ENCODE measurements at regions not wholly inside any gene's neighbourhood (a gene's known extent, or its start where the extent isn't known, plus 50 kb on each side); places are given as distances from the start of the nearest gene placed in this dataset.

GRCh38 chr3:144390786-144391185, 419.2 kb downstream of the DIPK2A start:
- DNase-seq: no peak

GRCh38 chr3:144391236-144391635, 419.6 kb downstream of the DIPK2A start:
- DNase-seq: no peak

- DNase-seq: no peak
These were observed 422.4 kb downstream of the DIPK2A start for GRCh38 chr3:144394032-144394431.

GRCh38 chr3:144402430-144402829, 430.8 kb downstream of the DIPK2A start:
- no peak for DNase-seq

DNA sequence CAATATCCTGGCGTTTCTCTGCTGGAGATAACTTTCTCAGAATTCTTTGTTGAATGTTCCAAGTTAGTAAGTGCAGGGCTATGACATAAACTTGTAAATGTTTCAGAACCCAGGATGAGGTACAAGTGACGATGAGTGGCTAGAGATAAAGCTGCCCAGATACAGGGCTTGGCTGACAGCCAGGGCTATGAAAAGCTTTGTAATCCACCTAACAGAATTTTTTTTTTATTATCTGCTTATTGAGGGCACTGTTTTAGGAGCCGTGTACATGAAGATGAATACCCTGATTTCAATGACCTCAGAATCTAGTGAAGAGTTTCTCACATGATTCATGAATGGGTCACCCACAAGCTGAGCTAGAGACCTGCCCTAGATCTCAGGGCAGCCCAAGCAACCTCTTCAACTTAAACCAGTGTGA, 431.4 kb downstream of the DIPK2A start:
- peak; percentile 34 for DNase-seq

GRCh38 chr3:144407335-144407734, 435.7 kb downstream of the DIPK2A start:
- no peak for DNase-seq

DNA sequence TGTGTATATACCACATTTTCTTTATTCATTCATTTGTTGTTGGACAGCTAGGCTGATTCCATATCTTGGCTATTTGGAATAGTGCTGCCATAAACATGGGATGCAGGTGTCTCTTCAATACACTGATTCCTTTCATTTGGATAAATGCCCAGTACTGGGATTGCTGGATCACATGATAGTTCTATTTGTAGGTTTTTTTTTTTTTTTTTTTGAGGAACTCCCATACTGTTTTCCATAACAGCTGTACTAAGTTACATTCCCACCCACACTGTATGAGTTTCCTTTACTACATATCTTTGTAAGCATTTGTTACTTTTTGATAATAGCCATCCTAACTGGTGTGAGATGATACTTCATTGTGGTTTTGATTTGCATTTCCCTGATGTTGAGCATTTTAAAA, 437.7 kb downstream of the DIPK2A start:
- no peak for DNase-seq

DNA sequence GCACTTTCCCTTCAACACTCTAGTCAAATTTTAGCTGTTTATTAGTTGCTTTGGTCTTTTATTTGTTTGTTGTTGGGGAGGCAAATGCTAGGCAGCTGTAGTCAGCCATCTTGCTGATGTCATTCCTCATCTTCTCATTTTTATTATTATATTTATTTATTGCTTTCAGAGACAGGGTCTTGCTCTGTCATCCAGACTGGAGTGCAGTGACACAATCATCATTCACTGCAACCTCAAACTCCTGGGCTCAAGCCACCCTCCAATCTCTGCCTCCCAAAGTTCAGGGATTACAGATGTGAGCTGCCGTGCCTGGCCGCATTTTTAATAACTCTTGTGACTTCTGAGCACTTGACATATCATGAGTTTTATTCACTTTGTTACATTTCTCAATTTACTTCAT, 441.4 kb downstream of the DIPK2A start:
- DNase-seq: no peak

DNA sequence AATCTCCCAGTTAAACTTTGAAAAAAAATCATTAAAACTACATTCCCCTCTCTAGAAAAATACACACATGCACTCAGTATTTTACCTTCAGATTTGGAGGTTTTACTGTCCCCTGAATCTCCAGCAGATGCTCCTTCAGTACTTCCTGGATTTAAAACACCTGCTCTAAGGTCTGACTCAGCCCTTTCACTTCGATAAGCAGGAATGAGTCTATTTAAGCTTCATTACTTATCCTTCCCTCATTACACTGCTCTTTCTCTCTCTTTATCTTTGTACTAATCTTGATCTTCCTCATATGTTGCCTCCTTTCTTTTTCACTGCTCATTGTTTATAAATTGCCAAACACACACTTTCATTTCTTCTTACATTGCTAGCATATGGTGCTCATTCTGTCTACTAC, 443.9 kb downstream of the DIPK2A start:
- DNase-seq: no peak

- no peak for DNase-seq
These were observed 453.0 kb downstream of the DIPK2A start for GRCh38 chr3:144424606-144425005.

- DNase-seq: no peak
These were observed 454.7 kb downstream of the DIPK2A start for GRCh38 chr3:144426366-144426765.

DNA sequence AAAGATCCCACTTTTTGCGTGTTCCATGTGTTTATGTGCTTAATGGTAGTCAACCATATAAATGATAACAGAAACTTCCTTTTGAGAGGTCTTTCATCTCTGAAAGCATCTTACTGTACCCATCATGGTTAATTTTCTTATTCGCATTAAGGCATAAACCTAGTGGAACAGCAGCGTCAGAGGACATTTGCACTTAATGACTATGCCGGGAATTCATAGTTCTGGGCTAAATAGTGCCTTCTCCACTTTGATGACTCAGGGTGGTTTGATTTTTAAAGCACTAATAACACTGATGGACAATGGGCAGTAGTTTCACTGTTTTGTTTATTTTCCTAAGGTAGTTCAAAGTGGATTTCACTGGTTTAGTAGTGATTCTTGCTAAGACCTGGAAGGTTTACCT, 455.3 kb downstream of the DIPK2A start:
- DNase-seq: no peak

- no peak for DNase-seq
These were observed 458.1 kb downstream of the DIPK2A start for GRCh38 chr3:144429719-144430121.

DNA sequence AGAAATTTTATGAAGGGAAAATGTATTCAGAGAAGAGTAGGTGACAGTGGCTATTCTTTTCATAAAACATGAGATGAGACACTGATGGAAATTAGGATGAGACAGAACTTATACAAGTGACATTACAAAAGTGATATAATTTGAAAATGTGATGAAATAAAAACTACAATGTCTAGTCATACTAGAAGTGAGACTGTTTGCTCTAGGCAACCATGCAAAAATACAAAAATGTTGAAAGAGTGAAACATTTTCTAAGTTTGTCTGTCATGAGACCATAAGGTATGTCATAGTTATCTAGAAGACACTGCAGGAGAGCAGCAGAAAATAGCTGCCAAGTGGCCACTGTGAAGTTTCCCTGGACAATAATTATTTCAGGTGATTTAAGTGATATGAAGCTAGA, 459.5 kb downstream of the DIPK2A start:
- DNase-seq: no peak

DNA sequence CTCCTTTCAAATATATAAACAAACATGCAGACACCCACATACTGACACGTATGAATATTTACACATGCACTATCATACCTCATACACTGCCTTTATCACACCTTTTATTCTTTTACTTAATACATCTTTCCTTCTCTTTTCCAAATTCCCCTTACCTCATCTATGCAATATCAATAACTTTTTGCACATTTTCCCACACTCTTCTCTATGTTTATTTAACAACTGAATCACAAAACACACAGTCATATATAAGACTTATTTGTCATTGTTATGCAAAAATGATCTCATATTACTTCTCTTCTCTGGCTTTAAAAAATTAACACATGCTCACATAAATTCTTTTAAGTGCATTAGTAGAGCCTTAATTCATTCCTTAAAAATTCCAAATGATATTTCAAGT, 461.4 kb downstream of the DIPK2A start:
- no peak for DNase-seq

GRCh38 chr3:144437989-144438388, 466.4 kb downstream of the DIPK2A start:
- DNase-seq: no peak

DNA sequence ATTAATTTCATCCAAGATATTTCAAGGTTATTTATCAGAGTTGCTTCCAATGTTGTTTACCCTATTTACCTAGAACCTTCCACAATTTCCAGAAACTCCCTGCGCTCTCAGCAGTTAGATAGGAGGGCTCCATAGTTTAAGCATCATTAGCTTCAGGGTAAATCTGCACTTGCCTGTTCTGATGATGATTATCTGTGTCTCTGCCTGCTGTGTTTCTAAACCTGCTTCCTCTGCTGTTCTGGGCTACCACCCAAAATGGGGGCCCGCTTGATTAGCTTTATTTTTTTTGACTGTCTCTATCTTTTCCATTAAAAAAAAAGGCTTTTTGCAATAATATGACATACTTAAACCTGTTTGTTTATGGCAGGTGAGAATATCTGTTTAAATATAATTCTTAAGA, 472.4 kb downstream of the DIPK2A start:
- DNase-seq: no peak

DNA sequence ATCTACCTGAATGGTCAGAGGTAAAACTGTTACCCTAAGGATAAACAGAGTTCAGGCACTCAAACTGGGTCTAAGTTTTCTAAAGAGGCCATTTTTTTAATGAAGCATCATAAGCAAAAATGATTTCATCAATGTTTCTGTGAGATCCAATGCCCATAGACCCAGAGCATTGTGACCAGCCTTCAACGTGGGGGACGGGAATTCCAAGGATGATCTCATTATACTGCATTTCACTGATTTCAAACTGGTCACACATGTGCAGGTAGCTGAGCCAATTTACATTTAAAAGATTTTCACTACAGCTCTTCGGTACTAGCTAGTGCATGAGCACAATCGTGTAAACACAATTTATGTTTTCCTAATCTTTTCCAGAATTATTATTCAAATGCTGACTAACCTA, 472.9 kb downstream of the DIPK2A start:
- no peak for DNase-seq

GRCh38 chr3:144455841-144456440, 484.3 kb downstream of the DIPK2A start:
- DNase-seq: no peak

GRCh38 chr3:144457758-144458157, 486.1 kb downstream of the DIPK2A start:
- no peak for DNase-seq

DNA sequence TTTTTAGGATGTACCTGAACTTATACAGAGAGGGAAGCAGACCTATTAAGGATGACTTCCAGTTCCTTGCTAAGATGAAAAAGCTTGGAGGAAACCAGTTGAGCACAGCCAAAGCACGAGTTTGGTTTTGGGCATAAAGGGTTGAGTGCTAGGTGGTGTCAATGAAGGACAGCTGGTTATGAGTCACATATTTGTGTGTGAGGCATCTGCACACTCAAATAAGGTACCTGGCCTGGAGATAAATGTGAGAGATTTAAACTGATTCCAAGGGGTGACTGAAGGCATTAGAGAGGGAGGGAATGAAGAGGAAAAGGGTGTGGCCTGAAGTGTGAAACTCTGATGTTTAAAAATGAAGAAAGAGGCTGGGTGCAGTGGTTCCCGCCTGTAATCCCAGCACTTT, 486.7 kb downstream of the DIPK2A start:
- DNase-seq: no peak

GRCh38 chr3:144462337-144462736, 490.7 kb downstream of the DIPK2A start:
- no peak for DNase-seq

GRCh38 chr3:144463911-144464310, 492.3 kb downstream of the DIPK2A start:
- no peak for DNase-seq

DNA sequence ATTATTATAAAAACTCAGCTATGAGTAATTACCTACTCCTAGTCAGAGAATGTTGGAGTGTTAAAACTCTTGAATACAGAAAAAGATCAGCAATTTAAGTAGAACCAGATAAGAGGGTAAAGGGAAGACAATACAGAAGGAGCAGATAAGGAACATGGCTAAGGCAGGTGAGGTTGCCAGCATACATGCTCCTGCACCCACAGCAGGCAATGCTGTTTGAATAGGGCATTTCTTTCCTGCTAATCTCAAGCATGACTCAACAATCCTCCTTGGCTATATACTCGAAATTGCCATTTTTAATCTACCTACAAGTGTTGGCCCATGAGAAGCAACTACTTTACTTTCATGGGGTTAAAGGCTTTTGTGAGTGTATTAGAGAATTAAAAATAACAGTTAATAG, 494.5 kb downstream of the DIPK2A start:
- DNase-seq: no peak

DNA sequence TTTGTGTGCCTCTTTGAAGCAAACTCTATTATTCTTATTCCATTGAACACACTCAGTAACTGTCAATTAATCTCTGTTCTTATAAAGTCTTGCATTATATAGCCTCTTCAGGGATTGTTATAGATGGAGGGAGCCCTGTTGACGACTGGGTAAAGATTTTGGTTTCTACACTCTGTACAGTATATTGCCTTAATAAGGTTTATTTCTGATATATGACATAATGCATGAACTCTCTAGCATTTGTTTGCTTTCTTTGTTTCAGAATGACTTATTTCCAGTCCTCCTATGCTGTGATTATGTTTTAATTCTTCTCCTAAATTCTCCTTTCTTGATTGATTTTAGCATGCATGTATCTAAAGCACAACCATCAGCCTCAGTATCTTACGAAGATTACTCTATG, 494.9 kb downstream of the DIPK2A start:
- DNase-seq: no peak

DNA sequence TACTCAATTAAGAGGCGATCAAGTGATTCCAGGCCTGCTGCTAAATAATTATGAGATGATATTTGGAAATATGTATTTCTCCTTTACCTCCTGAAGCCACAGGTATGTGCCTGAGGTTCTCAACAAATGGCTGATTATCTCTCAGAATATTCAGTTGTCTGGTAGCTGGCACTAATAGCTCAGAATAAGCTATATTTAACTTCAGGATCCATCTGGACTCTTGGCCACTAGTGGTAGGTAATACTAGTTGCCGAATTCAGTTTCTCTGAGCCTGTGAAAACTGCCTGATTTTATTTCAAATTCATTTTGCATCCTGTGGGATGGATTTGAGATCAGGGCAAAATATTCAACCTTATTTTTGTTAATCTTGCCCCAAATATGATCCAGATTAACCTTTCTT, 499.0 kb downstream of the DIPK2A start:
- DNase-seq: no peak

All from hematopoietic multipotent progenitor cell treated with erythropoietin and hydrocortisone succinate and interleukin-3 and kit ligand, for 8 days (in vitro differentiated cells).